ENCODE measurements at regions not wholly inside any gene's neighbourhood (a gene's known extent, or its start where the extent isn't known, plus 50 kb on each side); places are given as distances from the start of the nearest gene placed in this dataset.
"Not testable (repeated sequence)": the region's sequence is repeated elsewhere in the genome, so short reads cannot be mapped to it uniquely, and the experiment has no call there.

DNA sequence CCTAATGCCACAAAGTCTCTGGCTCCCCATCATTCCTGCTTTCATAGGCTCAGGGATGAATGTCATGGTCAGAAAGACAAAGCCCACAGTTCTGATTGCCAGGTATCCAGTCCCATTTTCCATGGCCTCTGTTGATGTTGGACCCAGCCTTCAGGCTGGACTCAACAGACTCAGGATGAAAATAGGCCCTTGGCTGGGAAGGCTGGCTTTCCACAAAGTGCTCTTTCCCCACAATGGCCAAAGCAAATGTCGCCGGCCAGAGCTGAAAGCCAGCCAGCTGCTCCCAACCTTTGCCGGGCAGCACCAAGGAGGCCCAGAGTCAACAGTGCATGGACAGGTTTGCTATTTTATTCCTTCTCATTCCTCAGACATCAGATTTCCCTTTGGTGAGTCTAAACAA is 430.1 kb upstream of the FGF16 start:
- DNase-seq (ENCODE audit: low read depth): no peak
- H3K4me3 ChIP-seq (ENCODE audit: low read depth, low read length): no peak overlapping the region
- in situ Hi-C loops (cut with HindIII; ENCODE audit: low sequenced_read_pairs): no loop called here
- TF ChIP-seq, protein P1, sequence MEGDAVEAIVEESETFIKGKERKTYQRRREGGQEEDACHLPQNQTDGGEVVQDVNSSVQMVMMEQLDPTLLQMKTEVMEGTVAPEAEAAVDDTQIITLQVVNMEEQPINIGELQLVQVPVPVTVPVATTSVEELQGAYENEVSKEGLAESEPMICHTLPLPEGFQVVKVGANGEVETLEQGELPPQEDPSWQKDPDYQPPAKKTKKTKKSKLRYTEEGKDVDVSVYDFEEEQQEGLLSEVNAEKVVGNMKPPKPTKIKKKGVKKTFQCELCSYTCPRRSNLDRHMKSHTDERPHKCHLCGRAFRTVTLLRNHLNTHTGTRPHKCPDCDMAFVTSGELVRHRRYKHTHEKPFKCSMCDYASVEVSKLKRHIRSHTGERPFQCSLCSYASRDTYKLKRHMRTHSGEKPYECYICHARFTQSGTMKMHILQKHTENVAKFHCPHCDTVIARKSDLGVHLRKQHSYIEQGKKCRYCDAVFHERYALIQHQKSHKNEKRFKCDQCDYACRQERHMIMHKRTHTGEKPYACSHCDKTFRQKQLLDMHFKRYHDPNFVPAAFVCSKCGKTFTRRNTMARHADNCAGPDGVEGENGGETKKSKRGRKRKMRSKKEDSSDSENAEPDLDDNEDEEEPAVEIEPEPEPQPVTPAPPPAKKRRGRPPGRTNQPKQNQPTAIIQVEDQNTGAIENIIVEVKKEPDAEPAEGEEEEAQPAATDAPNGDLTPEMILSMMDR (IDR thresholded peaks at IDR 0.05; ENCODE audit: low read depth, low read length, missing control alignments): no peak

DNA sequence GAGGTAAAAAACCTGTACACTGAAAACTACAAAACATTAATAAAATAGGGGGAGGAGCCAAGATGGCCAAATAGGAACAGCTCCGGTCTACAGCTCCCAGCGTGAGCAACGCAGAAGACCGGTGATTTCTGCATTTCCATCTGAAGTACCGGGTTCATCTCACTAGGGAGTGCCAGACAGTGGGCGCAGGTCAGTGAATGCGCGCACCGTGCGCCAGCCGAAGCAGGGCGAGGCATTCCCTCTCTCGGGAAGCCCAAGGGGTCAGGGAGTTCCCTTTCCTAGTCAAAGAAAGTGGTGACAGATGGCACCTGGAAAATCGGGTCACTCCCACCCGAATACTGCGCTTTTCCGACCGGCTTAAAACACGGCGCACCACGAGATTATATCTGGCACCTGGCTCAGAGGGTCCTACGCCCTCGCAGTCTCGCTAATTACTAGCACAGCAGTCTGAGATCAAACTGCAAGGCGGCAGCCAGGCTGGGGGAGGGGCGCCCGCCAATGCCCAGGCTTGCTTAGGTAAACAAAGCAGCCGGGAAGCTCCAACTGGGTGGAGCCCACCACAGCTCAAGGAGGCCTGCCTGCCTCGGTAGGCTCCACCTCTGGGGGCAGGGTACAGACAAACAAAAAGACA is 400.9 kb upstream of the FGF16 start:
- peak overlapping the region; percentile 20 for H3K4me3 ChIP-seq (ENCODE audit: low read depth, low read length)
- DNase-seq (ENCODE audit: low read depth); in situ Hi-C loops (cut with HindIII; ENCODE audit: low sequenced_read_pairs): not testable (repeated sequence)

DNA sequence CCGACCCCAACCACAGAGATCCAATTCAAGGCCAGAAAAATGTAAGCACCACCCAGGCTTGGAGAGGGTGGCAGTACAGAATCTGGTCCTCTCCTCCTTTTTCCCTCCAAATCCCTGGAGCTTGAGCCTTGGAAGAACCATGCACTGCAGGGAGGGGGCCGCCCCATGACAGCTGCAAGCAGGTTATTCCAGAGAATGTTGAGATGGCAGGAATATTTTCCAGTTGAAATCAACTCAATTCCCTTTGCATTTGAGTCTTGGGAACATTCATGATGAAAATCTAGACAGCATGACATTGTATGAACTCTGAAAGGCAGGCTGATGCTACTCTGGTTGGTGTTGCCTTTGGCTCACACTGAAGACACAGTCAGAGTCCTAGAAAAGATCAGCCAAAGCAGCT is 386.6 kb upstream of the FGF16 start:
- TF ChIP-seq, protein P1 (IDR thresholded peaks at IDR 0.05; ENCODE audit: low read depth, low read length, missing control alignments): no peak
- DNase-seq (ENCODE audit: low read depth): no peak
- no peak overlapping the region for H3K4me3 ChIP-seq (ENCODE audit: low read depth, low read length)
- in situ Hi-C loops (cut with HindIII; ENCODE audit: low sequenced_read_pairs): no loop called here

DNA sequence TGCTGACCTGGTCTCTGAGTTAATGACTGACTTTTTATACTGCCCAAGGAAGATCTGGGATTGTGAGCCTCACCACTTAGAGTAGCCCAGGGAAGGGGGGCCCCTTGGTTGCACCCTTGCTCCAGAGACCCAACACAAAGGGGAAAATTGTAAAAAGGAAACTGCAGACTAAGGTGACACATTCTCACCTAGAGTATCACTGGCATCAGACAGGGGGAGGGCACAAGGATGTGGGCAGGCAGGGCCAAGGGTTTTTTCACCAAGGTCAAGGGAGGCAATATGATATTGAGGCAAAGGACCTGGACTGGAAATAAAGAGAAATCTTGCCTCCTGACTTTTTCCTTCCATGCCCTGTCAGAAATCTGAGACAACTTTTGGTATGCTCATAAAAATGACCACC is 386.2 kb upstream of the FGF16 start:
- in situ Hi-C loops (cut with HindIII; ENCODE audit: low sequenced_read_pairs): no loop called here

DNA sequence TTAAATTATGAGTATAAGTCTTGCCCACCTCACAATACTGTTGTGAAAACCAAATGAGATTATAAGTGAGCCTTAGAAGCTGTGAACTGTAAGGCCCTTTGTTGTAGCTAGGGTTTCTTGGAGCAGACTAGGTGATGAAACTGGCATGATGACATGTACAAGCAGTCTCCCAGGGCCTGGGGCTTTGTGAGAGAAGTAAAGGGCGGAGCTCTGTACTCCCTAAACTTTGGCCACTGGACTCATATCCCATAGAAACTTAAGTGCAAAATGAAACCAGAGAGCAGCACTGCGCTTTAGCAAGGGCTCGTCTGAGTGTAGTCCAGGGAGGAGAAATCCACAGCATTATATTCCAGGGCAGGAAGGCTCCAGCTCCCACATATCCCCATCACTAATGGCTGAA is 385.6 kb upstream of the FGF16 start:
- TF ChIP-seq, protein P1 (IDR thresholded peaks at IDR 0.05; ENCODE audit: low read depth, low read length, missing control alignments): no peak
- no peak overlapping the region for H3K4me3 ChIP-seq (ENCODE audit: low read depth, low read length)
- DNase-seq (ENCODE audit: low read depth): no peak
- in situ Hi-C loops (cut with HindIII; ENCODE audit: low sequenced_read_pairs): no loop called here

More for the DNA sequence above, 386.2 kb upstream of the FGF16 start:
- DNase-seq (ENCODE audit: low read depth): no peak
- H3K4me3 ChIP-seq (ENCODE audit: low read depth, low read length): no peak overlapping the region
- TF ChIP-seq, protein P1 (IDR thresholded peaks at IDR 0.05; ENCODE audit: low read depth, low read length, missing control alignments): no peak

DNA sequence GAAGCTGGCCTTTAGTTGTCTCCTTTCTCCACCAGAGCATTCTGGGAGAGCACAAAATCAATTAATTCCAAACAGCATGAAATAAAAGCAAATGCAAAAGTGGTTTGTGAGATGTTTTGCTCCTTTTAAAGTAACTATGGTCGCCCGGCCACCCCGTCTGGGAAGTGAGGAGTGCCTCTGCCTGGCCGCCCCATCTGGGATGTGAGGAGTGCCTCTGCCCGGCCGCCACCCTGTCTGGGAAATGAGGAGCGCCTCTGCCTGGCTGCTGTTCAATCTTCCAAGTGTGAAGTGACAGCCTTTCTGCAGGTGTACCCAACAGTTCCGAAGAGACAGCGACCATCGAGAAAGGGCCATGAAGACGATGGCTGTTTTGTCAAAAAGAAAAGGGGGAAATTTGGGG is 381.3 kb upstream of the FGF16 start:
- no peak for DNase-seq (ENCODE audit: low read depth)
- H3K4me3 ChIP-seq (ENCODE audit: low read depth, low read length): no peak overlapping the region
- in situ Hi-C loops (cut with HindIII; ENCODE audit: low sequenced_read_pairs): no loop called here
- TF ChIP-seq, protein P1 (IDR thresholded peaks at IDR 0.05; ENCODE audit: low read depth, low read length, missing control alignments): no peak

DNA sequence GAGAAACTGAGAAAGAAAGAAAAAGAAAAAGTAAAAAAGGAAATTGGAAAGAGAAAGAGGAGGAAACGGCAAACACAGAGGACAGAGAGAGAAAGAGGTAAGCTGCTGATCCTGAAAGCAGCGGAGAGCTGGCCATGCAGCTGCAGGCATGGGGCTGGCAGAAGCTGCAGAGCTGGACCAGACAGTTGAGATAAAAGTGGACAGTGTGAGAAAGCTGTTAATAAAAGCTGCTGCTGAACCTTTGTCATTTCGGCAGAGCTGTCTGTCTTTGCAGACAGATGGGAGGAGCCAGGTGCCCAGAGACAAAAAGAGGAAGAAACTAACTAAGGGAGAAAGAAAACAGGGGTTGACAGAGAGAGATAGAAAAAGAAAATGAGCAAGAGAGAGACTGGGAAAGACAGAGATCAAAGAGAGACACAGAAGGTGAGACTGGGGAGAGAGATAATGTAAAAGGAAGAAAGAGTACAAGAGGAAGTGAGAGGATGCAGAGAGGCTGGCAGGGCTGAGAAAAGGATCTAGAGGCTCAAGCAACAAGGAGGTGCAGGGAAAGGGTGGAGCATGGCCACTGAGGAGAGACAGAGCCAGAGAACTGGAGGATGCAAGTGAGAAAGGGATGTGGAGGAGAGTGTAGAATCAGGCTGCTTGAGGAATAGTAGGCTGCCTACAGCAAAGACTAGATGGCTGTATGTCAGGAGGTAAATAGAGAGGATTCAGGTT is 376.8 kb upstream of the FGF16 start:
- TF ChIP-seq, protein P1 (IDR thresholded peaks at IDR 0.05; ENCODE audit: low read depth, low read length, missing control alignments): no peak
- in situ Hi-C loops (cut with HindIII; ENCODE audit: low sequenced_read_pairs): no loop called here
- DNase-seq (ENCODE audit: low read depth): no peak
- H3K4me3 ChIP-seq (ENCODE audit: low read depth, low read length): no peak overlapping the region
